ENCODE measurements at regions not wholly inside any gene's neighbourhood (a gene's known extent, or its start where the extent isn't known, plus 50 kb on each side); places are given as distances from the start of the nearest gene placed in this dataset.

GRCh38 chr12:124183172-124183571, 111.7 kb upstream of the RFLNA start:
- in situ Hi-C loops (cut with HindIII; ENCODE audit: low sequenced_read_pairs) = no loop called here
- TF ChIP-seq CTCF (IDR thresholded peaks at IDR 0.05; ENCODE audit: low read depth, low read length, missing control alignments) = no peak
- no peak overlapping the region for H3K4me3 ChIP-seq (ENCODE audit: low read depth, low read length)
- DNase-seq (ENCODE audit: low read depth) = no peak

GRCh38 chr12:124184456-124184855, 110.4 kb upstream of the RFLNA start:
- TF ChIP-seq CTCF (IDR thresholded peaks at IDR 0.05; ENCODE audit: low read depth, low read length, missing control alignments) = no peak
- in situ Hi-C loops (cut with HindIII; ENCODE audit: low sequenced_read_pairs) = no loop called here
- H3K4me3 ChIP-seq (ENCODE audit: low read depth, low read length) = no peak overlapping the region
- DNase-seq (ENCODE audit: low read depth) = no peak

- H3K4me3 ChIP-seq (ENCODE audit: low read depth, low read length) = no peak overlapping the region
- TF ChIP-seq CTCF (IDR thresholded peaks at IDR 0.05; ENCODE audit: low read depth, low read length, missing control alignments) = no peak
- in situ Hi-C loops (cut with HindIII; ENCODE audit: low sequenced_read_pairs) = no loop called here
- DNase-seq (ENCODE audit: low read depth) = no peak
Measured at GRCh38 chr12:124185971-124186686, 108.8 kb upstream of the RFLNA start.

- no peak overlapping the region for H3K4me3 ChIP-seq (ENCODE audit: low read depth, low read length)
- in situ Hi-C loops (cut with HindIII; ENCODE audit: low sequenced_read_pairs) = no loop called here
- no peak for TF ChIP-seq CTCF (IDR thresholded peaks at IDR 0.05; ENCODE audit: low read depth, low read length, missing control alignments)
- DNase-seq (ENCODE audit: low read depth) = no peak
Measured at GRCh38 chr12:124188084-124188483, 106.8 kb upstream of the RFLNA start.

- no peak for TF ChIP-seq CTCF (IDR thresholded peaks at IDR 0.05; ENCODE audit: low read depth, low read length, missing control alignments)
- DNase-seq (ENCODE audit: low read depth) = no peak
- H3K4me3 ChIP-seq (ENCODE audit: low read depth, low read length) = no peak overlapping the region
- in situ Hi-C loops (cut with HindIII; ENCODE audit: low sequenced_read_pairs) = no loop called here
Measured at GRCh38 chr12:124188561-124189405, 106.1 kb upstream of the RFLNA start.

GRCh38 chr12:124190312-124191023, 104.4 kb upstream of the RFLNA start:
- DNase-seq (ENCODE audit: low read depth) = no peak
- TF ChIP-seq CTCF (IDR thresholded peaks at IDR 0.05; ENCODE audit: low read depth, low read length, missing control alignments) = no peak
- no peak overlapping the region for H3K4me3 ChIP-seq (ENCODE audit: low read depth, low read length)
- in situ Hi-C loops (cut with HindIII; ENCODE audit: low sequenced_read_pairs) = no loop called here

All from astrocyte of the cerebellum (primary cell).